ENCODE measurements at regions not wholly inside any gene's neighbourhood (a gene's known extent, or its start where the extent isn't known, plus 50 kb on each side); places are given as distances from the start of the nearest gene placed in this dataset.
"Not testable (repeated sequence)": the region's sequence is repeated elsewhere in the genome, so short reads cannot be mapped to it uniquely, and the experiment has no call there.

GRCh38 chr15:89001708-89002275 is 86.5 kb upstream of the ABHD2 start:
- not testable (repeated sequence) for H3K4me3 ChIP-seq (ENCODE audit: low read length); H3K27me3 ChIP-seq (ENCODE audit: control insufficient read depth, insufficient read depth, low read length); H3K27ac ChIP-seq (ENCODE audit: low read depth, low read length); H3K4me1 ChIP-seq (ENCODE audit: control insufficient read depth, insufficient read depth, low read length); H3K36me3 ChIP-seq (ENCODE audit: control insufficient read depth, insufficient read depth, low read length); H3K9ac ChIP-seq (ENCODE audit: low read length)

GRCh38 chr15:89002281-89002761 is 85.9 kb upstream of the ABHD2 start:
- no peaks in the 10 kb centered on the region for H3K27me3 ChIP-seq (ENCODE audit: control insufficient read depth, insufficient read depth, low read length)
- no peak overlapping the region for H3K4me3 ChIP-seq (ENCODE audit: low read length)
- H3K4me1 ChIP-seq (ENCODE audit: control insufficient read depth, insufficient read depth, low read length) = no peaks in the 10 kb centered on the region
- H3K27ac ChIP-seq (ENCODE audit: low read depth, low read length) = no peak overlapping the region
- no peak overlapping the region for H3K9ac ChIP-seq (ENCODE audit: low read length)
- H3K36me3 ChIP-seq (ENCODE audit: control insufficient read depth, insufficient read depth, low read length) = no peaks in the 10 kb centered on the region

DNA sequence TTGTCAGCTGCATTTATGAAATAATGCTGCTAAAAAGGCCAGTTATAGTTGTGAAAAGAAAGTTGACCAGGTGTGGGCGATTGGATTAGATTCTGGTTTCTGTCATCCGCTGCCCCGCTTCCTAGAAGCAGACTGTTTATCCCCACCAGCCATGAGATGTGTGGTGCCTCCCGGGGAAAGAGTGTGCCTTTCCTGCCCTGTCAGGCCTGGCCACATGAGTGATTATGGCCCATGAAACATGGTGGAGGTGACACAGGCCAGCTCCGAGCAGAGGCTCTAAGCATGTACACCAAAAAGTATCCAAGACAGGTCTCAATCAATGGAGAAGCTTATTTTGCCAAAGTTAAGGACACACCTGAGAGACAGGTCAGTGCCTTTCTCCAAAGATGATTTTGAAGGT is 85.4 kb upstream of the ABHD2 start:
- Histone ChIP-seq H3K36me3 (ENCODE audit: control insufficient read depth, insufficient read depth, low read length) (no peaks in the 10 kb centered on the region), H3K27me3 (ENCODE audit: control insufficient read depth, insufficient read depth, low read length) (no peaks in the 10 kb centered on the region), H3K4me3 (ENCODE audit: low read length) (no peak overlapping the region), H3K9ac (ENCODE audit: low read length) (no peak overlapping the region), H3K4me1 (ENCODE audit: control insufficient read depth, insufficient read depth, low read length) (no peaks in the 10 kb centered on the region), H3K27ac (ENCODE audit: low read depth, low read length) (no peak overlapping the region)

- no peaks in the 10 kb centered on the region for H3K27me3 ChIP-seq (ENCODE audit: control insufficient read depth, insufficient read depth, low read length)
- H3K4me1 ChIP-seq (ENCODE audit: control insufficient read depth, insufficient read depth, low read length) = no peaks in the 10 kb centered on the region
- H3K9ac ChIP-seq (ENCODE audit: low read length) = no peak overlapping the region
- no peak overlapping the region for H3K27ac ChIP-seq (ENCODE audit: low read depth, low read length)
- no peaks in the 10 kb centered on the region for H3K36me3 ChIP-seq (ENCODE audit: control insufficient read depth, insufficient read depth, low read length)
- H3K4me3 ChIP-seq (ENCODE audit: low read length) = no peak overlapping the region
Measured at GRCh38 chr15:89003865-89004725, 84.2 kb upstream of the ABHD2 start.

GRCh38 chr15:89004726-89005030 is 83.6 kb upstream of the ABHD2 start:
- Histone ChIP-seq H3K4me1 (ENCODE audit: control insufficient read depth, insufficient read depth, low read length) (no peaks in the 10 kb centered on the region), H3K9ac (ENCODE audit: low read length) (no peak overlapping the region), H3K27ac (ENCODE audit: low read depth, low read length) (no peak overlapping the region), H3K4me3 (ENCODE audit: low read length) (no peak overlapping the region), H3K36me3 (ENCODE audit: control insufficient read depth, insufficient read depth, low read length) (no peaks in the 10 kb centered on the region), H3K27me3 (ENCODE audit: control insufficient read depth, insufficient read depth, low read length) (no peaks in the 10 kb centered on the region)

DNA sequence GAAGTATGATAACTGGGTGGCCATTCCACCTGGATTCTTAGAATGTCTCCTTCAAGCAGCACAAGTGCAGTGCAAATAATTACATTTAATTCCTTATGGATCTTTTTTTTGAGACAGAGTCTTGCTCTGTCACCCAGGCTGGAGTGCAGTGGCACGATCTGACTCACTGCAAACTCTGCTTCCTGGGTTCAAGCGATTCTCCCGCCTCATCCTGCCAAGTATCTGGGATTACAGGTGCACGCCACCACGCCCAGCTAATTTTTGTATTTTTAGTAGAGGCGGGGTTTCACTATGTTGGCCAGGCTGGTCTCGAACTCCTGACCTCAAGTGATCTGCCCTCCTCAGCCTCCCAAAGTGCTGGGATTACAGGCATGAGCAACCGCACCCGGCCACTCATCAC is 80.7 kb upstream of the ABHD2 start:
- not testable (repeated sequence) for H3K4me3 ChIP-seq (ENCODE audit: low read length); H3K9ac ChIP-seq (ENCODE audit: low read length); H3K4me1 ChIP-seq (ENCODE audit: control insufficient read depth, insufficient read depth, low read length); H3K27me3 ChIP-seq (ENCODE audit: control insufficient read depth, insufficient read depth, low read length); H3K36me3 ChIP-seq (ENCODE audit: control insufficient read depth, insufficient read depth, low read length); H3K27ac ChIP-seq (ENCODE audit: low read depth, low read length)

GRCh38 chr15:89007989-89008388 is 80.3 kb upstream of the ABHD2 start:
- H3K9ac ChIP-seq (ENCODE audit: low read length) = no peak overlapping the region
- no peaks in the 10 kb centered on the region for H3K36me3 ChIP-seq (ENCODE audit: control insufficient read depth, insufficient read depth, low read length)
- no peak overlapping the region for H3K4me3 ChIP-seq (ENCODE audit: low read length)
- H3K27me3 ChIP-seq (ENCODE audit: control insufficient read depth, insufficient read depth, low read length) = no peaks in the 10 kb centered on the region
- H3K27ac ChIP-seq (ENCODE audit: low read depth, low read length) = no peak overlapping the region
- no peaks in the 10 kb centered on the region for H3K4me1 ChIP-seq (ENCODE audit: control insufficient read depth, insufficient read depth, low read length)

DNA sequence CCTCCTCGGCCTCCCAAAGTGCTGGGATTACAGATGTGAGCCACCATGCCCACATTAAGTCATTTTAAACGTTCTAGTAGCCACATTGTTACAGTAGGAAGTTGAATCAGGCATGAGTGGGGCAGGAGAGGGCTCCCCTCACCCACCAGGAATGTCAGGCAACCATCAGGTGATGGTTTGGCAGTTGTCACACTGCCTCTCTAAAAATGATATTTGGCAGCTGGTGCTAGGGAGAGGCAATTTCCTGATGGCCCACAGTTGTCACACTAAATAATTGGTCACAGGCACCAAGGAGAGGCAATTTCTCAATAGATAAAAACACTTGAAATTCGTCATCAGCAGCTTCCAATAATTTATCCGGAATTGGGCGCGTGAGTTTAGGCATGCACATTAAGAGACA is 79.2 kb upstream of the ABHD2 start:
- Histone ChIP-seq H3K36me3 (ENCODE audit: control insufficient read depth, insufficient read depth, low read length) (no peaks in the 10 kb centered on the region), H3K27me3 (ENCODE audit: control insufficient read depth, insufficient read depth, low read length) (no peaks in the 10 kb centered on the region), H3K9ac (ENCODE audit: low read length) (no peak overlapping the region), H3K27ac (ENCODE audit: low read depth, low read length) (no peak overlapping the region), H3K4me1 (ENCODE audit: control insufficient read depth, insufficient read depth, low read length) (no peaks in the 10 kb centered on the region), H3K4me3 (ENCODE audit: low read length) (no peak overlapping the region)

- Histone ChIP-seq H3K4me1 (ENCODE audit: control insufficient read depth, insufficient read depth, low read length) (peaks cover 7% of the 10 kb centered on the region), H3K27me3 (ENCODE audit: control insufficient read depth, insufficient read depth, low read length) (no peaks in the 10 kb centered on the region), H3K36me3 (ENCODE audit: control insufficient read depth, insufficient read depth, low read length) (no peaks in the 10 kb centered on the region), H3K4me3 (ENCODE audit: low read length) (no peak overlapping the region), H3K9ac (ENCODE audit: low read length) (no peak overlapping the region), H3K27ac (ENCODE audit: low read depth, low read length) (no peak overlapping the region)
Measured at GRCh38 chr15:89015412-89016097, 72.7 kb upstream of the ABHD2 start.

DNA sequence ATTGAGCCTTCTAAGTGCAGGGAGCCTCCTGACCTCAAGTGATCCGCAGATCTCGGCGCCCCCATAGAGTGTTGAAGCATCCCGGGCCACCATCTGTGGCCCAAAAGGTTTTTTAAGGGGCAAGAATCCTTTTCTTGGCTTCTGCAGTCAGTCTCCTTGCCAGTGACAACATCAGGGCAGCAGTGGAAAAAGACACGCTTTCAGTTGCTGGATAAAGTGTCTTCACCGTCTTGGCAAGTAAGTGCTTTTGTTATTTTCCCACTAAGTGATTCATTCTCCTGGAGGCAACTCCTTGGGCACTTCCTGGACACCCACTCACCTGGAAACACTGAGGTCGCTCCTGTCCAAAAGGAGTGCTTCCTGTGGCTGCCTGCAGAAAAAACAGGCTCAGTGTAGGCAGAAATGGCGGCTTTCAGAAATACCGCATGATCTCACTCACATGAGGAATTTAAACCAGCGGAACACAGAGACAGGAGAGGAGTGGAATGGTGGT is 71.7 kb upstream of the ABHD2 start:
- H3K4me1 ChIP-seq (ENCODE audit: control insufficient read depth, insufficient read depth, low read length) = peaks cover 7% of the 10 kb centered on the region
- no peak overlapping the region for H3K27ac ChIP-seq (ENCODE audit: low read depth, low read length)
- no peaks in the 10 kb centered on the region for H3K27me3 ChIP-seq (ENCODE audit: control insufficient read depth, insufficient read depth, low read length)
- H3K36me3 ChIP-seq (ENCODE audit: control insufficient read depth, insufficient read depth, low read length) = no peaks in the 10 kb centered on the region
- no peak overlapping the region for H3K4me3 ChIP-seq (ENCODE audit: low read length)
- H3K9ac ChIP-seq (ENCODE audit: low read length) = no peak overlapping the region

DNA sequence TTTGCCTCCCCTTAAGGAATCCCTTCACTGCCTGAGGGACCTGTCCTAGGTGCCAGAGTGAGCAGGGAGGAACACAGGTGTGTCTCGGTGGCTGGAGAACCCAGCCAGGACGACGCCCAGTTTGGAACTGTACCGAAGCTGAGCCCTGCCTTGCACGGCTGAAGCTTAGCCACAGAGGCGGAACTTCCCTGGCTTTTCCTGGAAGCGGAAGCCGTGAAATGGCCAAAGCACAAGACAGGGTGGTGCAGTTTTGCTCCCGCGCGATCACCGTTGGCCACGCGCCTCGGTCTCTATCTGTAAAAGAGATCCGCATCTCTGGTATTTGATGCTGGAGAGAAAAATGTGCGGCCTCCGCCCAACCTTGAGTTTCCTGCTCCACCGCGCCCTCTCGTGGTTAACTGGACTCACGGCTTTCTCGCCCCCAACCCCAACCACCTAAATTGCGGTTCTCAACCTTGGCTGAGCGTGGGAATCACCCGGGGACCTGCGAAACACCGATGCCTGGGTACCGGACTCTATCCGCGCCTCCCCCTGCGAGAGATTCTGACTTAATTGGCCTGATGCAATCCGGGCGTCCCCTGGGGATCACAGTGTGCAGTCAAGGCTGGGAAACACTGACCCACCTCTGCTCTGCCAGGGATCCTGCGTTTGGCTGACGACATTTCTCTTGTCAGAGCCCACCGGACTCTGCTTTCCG is 70.7 kb upstream of the ABHD2 start:
- Histone ChIP-seq H3K27ac (ENCODE audit: low read depth, low read length) (peak overlapping the region; percentile 5), H3K4me1 (ENCODE audit: control insufficient read depth, insufficient read depth, low read length) (peaks cover 7% of the 10 kb centered on the region), H3K36me3 (ENCODE audit: control insufficient read depth, insufficient read depth, low read length) (no peaks in the 10 kb centered on the region), H3K27me3 (ENCODE audit: control insufficient read depth, insufficient read depth, low read length) (no peaks in the 10 kb centered on the region), H3K4me3 (ENCODE audit: low read length) (peak overlapping the region; percentile 56), H3K9ac (ENCODE audit: low read length) (no peak overlapping the region)

DNA sequence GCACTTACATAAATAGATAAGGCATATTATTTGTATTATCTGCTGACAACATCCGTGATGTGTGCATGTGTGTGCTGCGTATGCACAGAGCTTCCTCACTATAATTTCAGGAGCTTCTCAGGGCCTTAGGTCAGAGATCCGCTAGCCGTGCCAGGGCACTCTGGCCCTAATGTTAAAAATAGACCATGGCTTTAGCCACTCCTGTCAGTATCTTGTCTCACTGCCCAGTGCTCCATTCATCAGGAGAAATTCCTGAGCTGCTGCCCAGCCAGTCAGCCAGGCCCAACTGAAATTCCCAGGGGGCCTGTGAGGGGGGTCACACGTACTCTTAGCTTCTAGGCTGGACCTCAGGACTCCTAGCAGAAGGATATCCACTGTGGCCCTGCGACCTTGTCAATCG is 70.0 kb upstream of the ABHD2 start:
- Histone ChIP-seq H3K9ac (ENCODE audit: low read length) (no peak overlapping the region), H3K27ac (ENCODE audit: low read depth, low read length) (peak overlapping the region; percentile 5), H3K4me1 (ENCODE audit: control insufficient read depth, insufficient read depth, low read length) (peaks cover 7% of the 10 kb centered on the region), H3K36me3 (ENCODE audit: control insufficient read depth, insufficient read depth, low read length) (no peaks in the 10 kb centered on the region), H3K4me3 (ENCODE audit: low read length) (no peak overlapping the region), H3K27me3 (ENCODE audit: control insufficient read depth, insufficient read depth, low read length) (no peaks in the 10 kb centered on the region)

Measured in rectal smooth muscle tissue (tissue), 1 donor.